Inferior parietal cortex (tissue), 1 donor: ENCODE measurements at regions not wholly inside any gene's neighbourhood (a gene's known extent, or its start where the extent isn't known, plus 50 kb on each side); places are given as distances from the start of the nearest gene placed in this dataset.
A peak's percentile ranks its signal among the peaks of the same experiment; 100 is the strongest.
"Not testable (repeated sequence)": the region's sequence is repeated elsewhere in the genome, so short reads cannot be mapped to it uniquely, and the experiment has no call there.

Source experiments
- DNase-seq: peaks from one replicate; pipeline ENCODE4 v3.0.0-alpha.2; 2016; ENCODE audit errors: extremely low spot score

DNA sequence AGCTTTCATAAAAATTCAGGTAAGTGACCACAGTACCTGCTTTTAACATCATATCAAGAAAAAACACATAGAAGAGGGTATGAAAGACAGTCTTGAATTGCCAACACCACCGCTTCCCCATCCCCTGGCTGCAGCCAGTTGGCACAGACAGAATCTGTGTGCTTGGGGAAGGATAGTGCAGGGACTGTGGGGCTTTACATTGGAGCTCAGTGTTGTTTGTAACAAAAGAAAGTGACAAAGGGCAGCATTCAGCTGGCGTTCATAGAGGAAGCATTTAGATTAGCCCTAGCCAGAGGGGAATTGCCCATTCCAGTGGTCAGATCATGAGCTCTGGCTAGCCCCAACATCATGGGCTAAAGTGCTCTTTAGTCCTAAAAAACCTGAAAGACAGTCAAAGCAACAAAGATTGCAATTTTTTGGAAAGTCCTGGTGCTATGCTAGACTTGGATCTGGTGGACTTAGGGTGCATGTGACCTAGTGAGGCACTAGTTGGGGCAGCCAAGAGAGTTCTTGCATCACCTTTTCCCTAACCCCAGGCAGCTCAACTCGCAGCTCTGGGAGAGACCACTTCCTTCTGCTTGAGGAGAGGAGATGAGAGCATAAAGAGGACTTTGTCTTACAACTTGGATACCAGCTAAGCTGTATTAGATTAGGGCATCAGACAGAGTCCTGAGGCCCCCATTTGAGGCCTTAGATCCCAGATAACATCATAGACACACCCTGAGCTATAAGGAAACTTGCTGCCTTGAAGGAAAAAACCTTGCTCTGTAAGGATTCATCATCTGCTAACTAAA lies 1602.4 kb upstream of the ADGRL3 start:
- DNase-seq = peak; percentile 75

DNA sequence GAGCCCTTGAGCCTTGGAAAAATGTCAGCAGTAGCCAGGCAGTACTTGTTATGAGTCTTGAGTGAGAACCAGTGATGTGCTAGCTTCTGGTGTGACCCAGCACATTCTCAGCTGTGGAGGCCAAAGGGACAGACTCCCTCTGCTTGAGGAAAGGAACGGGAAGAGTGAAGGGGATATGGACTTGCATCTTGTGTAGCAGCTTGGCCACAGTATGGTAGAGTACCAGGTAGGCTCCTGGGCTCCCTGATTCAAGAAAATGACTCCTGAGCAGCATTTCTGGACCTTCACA lies 1601.9 kb upstream of the ADGRL3 start:
- no peak for DNase-seq

DNA sequence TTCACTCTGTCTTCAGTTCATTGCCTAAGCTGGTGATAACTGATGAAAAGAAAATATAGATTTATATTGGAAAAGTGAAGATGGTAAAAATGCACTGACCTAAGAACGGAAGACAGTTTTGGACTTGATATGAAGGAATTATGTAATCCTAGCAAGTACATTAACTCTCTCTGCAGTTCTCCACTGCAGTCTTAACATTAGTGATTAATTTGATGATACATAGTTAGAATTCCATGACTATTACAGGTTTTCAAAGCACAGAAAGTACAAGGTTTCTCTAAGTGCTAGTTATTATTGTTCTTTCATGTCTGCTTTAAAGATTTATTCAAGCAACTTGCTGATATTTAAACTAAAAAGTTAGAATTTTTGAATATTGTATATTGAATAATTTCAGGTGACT lies 1591.7 kb upstream of the ADGRL3 start:
- no peak for DNase-seq

GRCh38 chr4:59612235-59612634 lies 1587.9 kb upstream of the ADGRL3 start:
- DNase-seq = no peak

DNA sequence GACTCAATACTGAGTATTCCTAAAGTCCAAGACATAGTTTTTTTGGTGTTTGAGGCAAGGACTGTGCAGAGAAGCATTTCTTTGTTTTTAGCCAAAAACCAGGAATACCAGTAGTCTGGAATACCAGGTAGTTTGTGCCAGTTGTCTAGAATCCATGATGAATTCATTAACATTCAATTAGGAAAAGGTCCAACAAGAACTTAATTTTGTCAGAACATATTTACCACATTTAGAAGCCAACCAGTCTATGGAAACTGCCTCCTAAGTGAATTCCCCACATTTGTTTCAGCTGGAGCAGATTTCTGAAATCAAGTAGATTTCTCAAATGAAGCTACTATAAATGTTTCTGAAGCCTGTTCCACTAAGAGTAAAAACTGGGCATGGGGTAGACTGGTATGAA lies 1584.8 kb upstream of the ADGRL3 start:
- DNase-seq = no peak

- no peak for DNase-seq
Observed at GRCh38 chr4:59629348-59629747, 1570.8 kb upstream of the ADGRL3 start.

DNA sequence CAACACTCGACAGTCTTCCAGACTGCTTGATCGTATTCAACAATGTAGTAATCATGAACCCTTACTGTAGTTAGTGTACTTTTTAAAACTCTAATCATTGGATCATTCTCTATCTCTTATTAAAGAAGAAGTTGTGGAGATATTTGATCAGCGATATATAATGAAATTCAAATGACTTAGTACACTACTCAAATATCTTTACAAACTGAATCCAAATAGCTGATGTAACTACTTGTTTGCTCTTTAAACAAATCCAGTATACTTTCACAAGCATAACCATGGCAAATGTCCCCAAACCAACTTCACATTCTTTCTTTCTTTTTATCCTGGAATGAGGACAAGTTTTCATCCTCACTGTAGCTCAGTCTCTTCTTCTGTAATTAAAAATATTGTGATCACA lies 1569.9 kb upstream of the ADGRL3 start:
- DNase-seq = no peak

- DNase-seq = no peak
Observed at GRCh38 chr4:59630922-59631321, 1569.2 kb upstream of the ADGRL3 start.

- DNase-seq = no peak
Observed at GRCh38 chr4:59637596-59637995, 1562.5 kb upstream of the ADGRL3 start.

DNA sequence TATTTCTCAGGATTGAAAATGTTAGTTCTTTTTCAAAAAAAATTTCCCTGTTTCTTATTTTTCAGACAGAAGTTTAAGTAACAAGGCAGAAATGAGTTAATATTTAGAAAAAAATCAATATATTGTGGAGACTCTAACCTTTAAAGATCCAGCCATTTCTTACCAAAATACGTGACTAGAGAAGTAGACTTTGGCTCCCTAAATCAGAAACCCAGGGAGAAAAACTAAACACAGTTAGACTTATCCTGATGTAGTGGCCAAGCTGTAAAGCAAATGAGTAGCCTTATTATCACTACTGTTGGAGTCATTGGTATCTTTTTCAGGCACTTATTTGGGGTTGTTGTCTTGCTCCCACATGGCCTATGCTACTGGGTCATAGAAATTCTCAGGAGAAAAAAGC lies 1556.4 kb upstream of the ADGRL3 start:
- no peak for DNase-seq

GRCh38 chr4:59644765-59645164 lies 1555.4 kb upstream of the ADGRL3 start:
- no peak for DNase-seq

GRCh38 chr4:59646082-59646481 lies 1554.0 kb upstream of the ADGRL3 start:
- DNase-seq = no peak

DNA sequence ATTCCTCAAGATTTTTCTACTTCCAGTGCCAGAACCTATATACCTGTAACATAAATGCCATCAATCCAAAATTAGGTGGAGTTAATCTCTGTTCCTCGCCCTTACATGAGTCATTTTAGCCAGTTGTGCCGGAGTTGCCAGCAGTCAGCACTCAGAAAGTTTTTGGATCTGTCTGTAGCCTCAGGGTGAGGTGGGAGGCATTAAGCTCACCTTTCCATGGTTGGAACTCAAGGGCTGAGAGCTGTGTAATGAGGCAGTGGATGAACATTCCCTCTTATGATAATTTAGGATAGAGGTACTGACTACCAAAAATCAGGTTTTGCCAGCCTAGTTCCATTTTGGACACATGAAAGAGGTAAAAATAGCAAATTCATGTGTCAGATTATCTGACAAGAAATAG lies 1553.1 kb upstream of the ADGRL3 start:
- no peak for DNase-seq

- no peak for DNase-seq
Observed at GRCh38 chr4:59647500-59647899, 1552.6 kb upstream of the ADGRL3 start.

DNA sequence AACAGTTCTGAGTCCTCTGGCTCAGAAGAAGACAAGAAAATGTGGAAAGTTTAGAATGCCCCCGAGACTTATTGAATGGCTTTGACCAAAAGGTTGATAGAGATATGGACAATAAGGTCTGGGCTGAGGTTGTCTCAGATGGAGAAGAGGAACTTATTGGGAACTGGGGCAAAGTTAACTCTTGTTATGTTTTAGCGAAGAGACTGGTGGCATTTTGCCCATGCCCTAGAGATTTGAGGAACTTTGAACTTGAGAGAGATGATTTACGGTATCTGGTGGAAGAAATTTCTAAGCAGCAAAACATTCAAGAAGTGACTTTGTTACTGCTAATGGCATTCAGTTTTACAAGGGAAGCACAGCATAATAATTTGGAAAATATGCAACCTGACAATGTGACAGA lies 1549.3 kb upstream of the ADGRL3 start:
- DNase-seq = no peak

- DNase-seq = no peak
Observed at GRCh38 chr4:59655996-59656395, 1544.1 kb upstream of the ADGRL3 start.

DNA sequence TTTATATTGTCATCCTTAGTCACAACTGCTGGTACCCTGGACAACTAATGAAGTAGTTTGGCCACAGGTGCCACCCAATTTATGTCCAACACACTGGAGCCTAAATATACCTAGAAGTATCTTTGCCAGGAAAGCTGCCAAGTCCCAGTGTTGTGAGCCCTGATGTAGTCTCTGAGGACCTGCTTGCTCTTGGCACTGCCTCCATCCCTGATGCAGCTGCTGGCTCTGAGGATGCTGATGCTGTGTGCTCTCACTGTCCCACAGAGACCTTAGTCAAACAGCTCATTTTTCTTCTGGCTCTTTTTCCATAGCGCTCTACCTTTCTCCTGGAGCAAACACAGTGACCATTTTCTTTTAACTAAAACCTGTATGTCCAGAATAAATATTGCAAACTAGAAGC lies 1535.4 kb upstream of the ADGRL3 start:
- DNase-seq = no peak

DNA sequence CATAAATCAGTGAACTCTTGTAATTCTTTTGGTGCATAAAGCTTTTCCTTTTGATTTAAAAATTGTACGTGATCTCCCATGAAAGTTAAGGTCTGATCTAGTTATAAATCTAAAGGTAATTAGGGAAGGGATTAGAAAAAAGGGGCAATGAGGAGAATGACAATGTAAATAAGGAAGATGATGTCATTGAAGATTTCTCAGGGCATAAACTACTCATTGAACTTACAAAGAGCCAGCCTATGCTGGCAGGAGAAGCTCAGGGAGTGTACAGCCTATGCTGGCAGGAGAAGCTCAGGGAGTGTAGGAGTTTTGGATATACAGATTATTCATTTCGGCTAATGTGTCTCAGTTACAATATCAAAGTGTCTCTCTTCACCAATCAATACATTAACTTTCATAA lies 1533.5 kb upstream of the ADGRL3 start:
- DNase-seq = no peak

- no peak for DNase-seq
Observed at GRCh38 chr4:59671037-59671436, 1529.1 kb upstream of the ADGRL3 start.

DNA sequence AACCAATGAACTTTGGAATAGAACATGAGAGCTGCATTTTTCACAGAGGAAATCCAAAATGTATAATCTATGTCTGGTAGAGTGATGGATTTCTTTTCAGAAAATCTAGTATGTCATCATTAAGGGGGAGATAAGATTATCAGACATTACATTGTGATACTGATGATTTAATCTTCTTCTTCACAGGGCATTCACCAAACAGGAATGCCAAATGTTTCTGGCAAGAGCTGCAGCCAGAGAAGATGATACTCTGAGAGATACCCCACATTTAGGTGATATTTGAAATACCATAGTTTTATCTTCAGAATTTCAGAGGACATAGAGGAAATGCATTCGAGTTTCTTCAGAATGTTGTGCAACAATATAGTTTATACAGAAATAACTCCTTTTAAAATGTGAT lies 1523.7 kb upstream of the ADGRL3 start:
- no peak for DNase-seq

DNA sequence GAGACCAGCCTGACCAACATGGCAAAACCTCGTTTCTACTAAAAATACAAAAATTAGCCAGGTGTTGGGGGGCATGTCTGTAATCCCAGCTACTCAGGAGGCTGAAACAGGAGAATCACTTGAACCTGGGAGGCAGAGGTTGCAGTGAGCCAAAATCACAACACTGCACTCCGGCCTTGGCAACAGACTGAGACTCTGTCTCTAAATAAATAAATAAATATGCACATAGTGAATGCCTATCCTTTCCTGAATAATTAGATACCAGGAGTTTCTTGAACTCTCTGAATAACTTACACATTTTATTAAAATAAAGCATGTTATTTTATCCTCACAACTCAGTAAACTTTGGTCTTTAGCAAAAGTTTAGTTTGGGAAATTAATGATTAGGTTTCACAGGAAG lies 1523.1 kb upstream of the ADGRL3 start:
- DNase-seq = not testable (repeated sequence)

DNA sequence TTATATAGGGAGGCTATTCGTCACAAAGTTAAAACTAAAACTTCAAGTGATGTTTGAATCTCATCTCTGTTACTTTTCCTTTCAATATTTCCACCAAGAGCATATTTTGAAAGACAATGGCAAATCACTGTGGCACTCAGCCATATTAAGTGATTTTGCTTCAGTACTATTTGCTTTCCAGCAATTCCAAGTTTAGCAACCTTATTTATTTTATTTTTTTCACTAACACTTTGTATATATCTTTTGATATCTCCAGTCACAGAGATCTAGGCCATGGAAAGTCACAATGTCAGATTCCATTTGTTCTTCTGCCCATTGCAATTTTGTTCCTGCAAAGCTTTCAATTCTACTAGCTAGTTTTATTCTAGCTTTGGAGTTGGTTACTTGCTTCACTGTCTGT lies 1514.5 kb upstream of the ADGRL3 start:
- DNase-seq = no peak

DNA sequence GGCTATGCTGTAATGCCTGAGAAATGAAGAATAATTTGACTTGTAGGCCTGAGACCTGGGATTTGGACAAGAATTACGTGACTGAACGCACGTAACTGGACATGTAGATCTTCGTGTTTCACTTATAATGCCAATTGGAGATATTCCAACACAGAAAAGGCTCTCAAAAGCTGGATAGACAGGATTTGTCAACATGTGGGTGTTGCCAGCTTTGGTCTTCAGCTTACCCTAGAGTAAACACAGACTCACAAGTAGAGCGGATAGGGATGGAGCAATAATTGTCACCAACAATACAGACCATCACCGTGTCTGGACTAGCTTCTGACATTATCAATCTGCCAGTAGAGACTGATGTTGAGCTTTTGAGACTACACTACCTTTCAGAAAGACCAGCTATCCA lies 1511.0 kb upstream of the ADGRL3 start:
- DNase-seq = no peak

- DNase-seq = no peak
Observed at GRCh38 chr4:59695355-59696053, 1504.6 kb upstream of the ADGRL3 start.
